Kidney glomerular epithelial cell (primary cell): ENCODE measurements at regions not wholly inside any gene's neighbourhood (a gene's known extent, or its start where the extent isn't known, plus 50 kb on each side); places are given as distances from the start of the nearest gene placed in this dataset.
A peak's percentile ranks its signal among the peaks of the same experiment; 100 is the strongest.
"Not testable (repeated sequence)": the region's sequence is repeated elsewhere in the genome, so short reads cannot be mapped to it uniquely, and the experiment has no call there.

Source experiments
- DNase-seq: peaks from one replicate; lab custom pipeline; 2025; lab: John Stamatoyannopoulos, UW

- DNase-seq: no peak
These were observed 100.2 kb downstream of the FBXO8 start for GRCh38 chr4:174183259-174183658.

GRCh38 chr4:174181827-174182226 is 101.6 kb downstream of the FBXO8 start:
- DNase-seq: no peak

GRCh38 chr4:174177536-174177935 is 105.9 kb downstream of the FBXO8 start:
- DNase-seq: no peak

GRCh38 chr4:174175836-174176235 is 107.6 kb downstream of the FBXO8 start:
- not testable (repeated sequence) for DNase-seq

- no peak for DNase-seq
These were observed 110.1 kb downstream of the FBXO8 start for GRCh38 chr4:174173360-174173759.

GRCh38 chr4:174172274-174172673 is 111.2 kb downstream of the FBXO8 start:
- no peak for DNase-seq

- DNase-seq: no peak
These were observed 112.6 kb downstream of the FBXO8 start for GRCh38 chr4:174170906-174171305.

GRCh38 chr4:174170091-174170490 is 113.4 kb downstream of the FBXO8 start:
- no peak for DNase-seq

GRCh38 chr4:174157106-174157607 is 126.3 kb downstream of the FBXO8 start:
- DNase-seq: no peak

- peak; percentile 27 for DNase-seq
These were observed 127.1 kb downstream of the FBXO8 start for GRCh38 chr4:174156239-174156826.

- no peak for DNase-seq
These were observed 129.1 kb downstream of the FBXO8 start for GRCh38 chr4:174154215-174154854.

GRCh38 chr4:174152717-174153466 is 130.6 kb downstream of the FBXO8 start:
- no peak for DNase-seq

GRCh38 chr4:174147863-174148262 is 135.6 kb downstream of the FBXO8 start:
- DNase-seq: no peak

- no peak for DNase-seq
These were observed 139.4 kb downstream of the FBXO8 start for GRCh38 chr4:174144106-174144505.

- no peak for DNase-seq
These were observed 141.6 kb downstream of the FBXO8 start for GRCh38 chr4:174141876-174142275.

GRCh38 chr4:174138616-174139015 is 144.9 kb downstream of the FBXO8 start:
- no peak for DNase-seq

GRCh38 chr4:174137698-174138097 is 145.8 kb downstream of the FBXO8 start:
- no peak for DNase-seq

- DNase-seq: no peak
These were observed 147.5 kb downstream of the FBXO8 start for GRCh38 chr4:174135936-174136406.

- no peak for DNase-seq
These were observed 147.9 kb downstream of the FBXO8 start for GRCh38 chr4:174135530-174135929.

- DNase-seq: no peak
These were observed 149.1 kb downstream of the FBXO8 start for GRCh38 chr4:174134361-174134760.

- DNase-seq: no peak
These were observed 149.9 kb downstream of the FBXO8 start for GRCh38 chr4:174133551-174133950.

GRCh38 chr4:174131901-174132300 is 151.6 kb downstream of the FBXO8 start:
- no peak for DNase-seq

- no peak for DNase-seq
These were observed 160.8 kb downstream of the FBXO8 start for GRCh38 chr4:174122705-174123104.
